Liver (tissue), 7 donors: ENCODE measurements at regions not wholly inside any gene's neighbourhood (a gene's known extent, or its start where the extent isn't known, plus 50 kb on each side); places are given as distances from the start of the nearest gene placed in this dataset.

Experiments
- DNase-seq: peaks from one replicate; pipeline ENCODE4 v3.0.0-alpha.2; 2017; ENCODE audit warnings: low spot score
- H3K27ac ChIP-seq, 2 donors: one replicate each; pipeline ENCODE4 v1.7.0; 2013; ENCODE audit warnings: inconsistent platforms in 2 of 2, low read length in 2 of 2, control low read depth in 1 of 2, low read depth in 1 of 2, mild to moderate bottlenecking in 1 of 2
- H3K27me3 ChIP-seq, 4 donors: one replicate each; pipeline versions ENCODE4 v1.6.1 to v1.7.0; 2013; ENCODE audit warnings: low read length in 3 of 4, inconsistent platforms in 1 of 4, mild to moderate bottlenecking in 1 of 4, moderate library complexity in 1 of 4; ENCODE audit not compliant: control insufficient read depth in 4 of 4, insufficient read depth in 4 of 4
- H3K36me3 ChIP-seq, 4 donors: one replicate each; pipeline versions ENCODE4 v1.6.1 to v1.7.0; 2013; ENCODE audit warnings: low read length in 3 of 4, mild to moderate bottlenecking in 3 of 4, low read depth in 1 of 4, moderate library complexity in 1 of 4; ENCODE audit not compliant: control insufficient read depth in 4 of 4, insufficient read depth in 3 of 4
- H3K4me1 ChIP-seq, 4 donors: one replicate each; pipeline versions ENCODE4 v1.6.1 to v1.7.0; 2013; ENCODE audit warnings: low read length in 3 of 4, mild to moderate bottlenecking in 3 of 4, moderate library complexity in 1 of 4; ENCODE audit not compliant: control insufficient read depth in 4 of 4, insufficient read depth in 4 of 4
- H3K4me3 ChIP-seq, 3 donors: one replicate each; pipeline versions ENCODE4 v1.6.1 to v1.7.0; 2013; ENCODE audit warnings: low read length in 3 of 3, control low read depth in 1 of 3, low read depth in 1 of 3, mild to moderate bottlenecking in 1 of 3
- H3K9ac ChIP-seq, 2 donors: one replicate each; pipeline ENCODE4 v1.7.0; 2013; ENCODE audit warnings: low read length in 2 of 2, mild to moderate bottlenecking in 2 of 2, moderate library complexity in 2 of 2, control low read depth in 1 of 2, low read depth in 1 of 2
- H3K9me3 ChIP-seq, 4 donors: one replicate each; pipeline versions ENCODE4 v1.6.1 to v1.7.0; 2013; ENCODE audit warnings: low read length in 3 of 4; ENCODE audit not compliant: control insufficient read depth in 4 of 4
- ATF3 ChIP-seq: IDR thresholded peaks from 2 replicates; pipeline ENCODE4 v1.6.1; 2016; ENCODE audit warnings: antibody characterized with exemption
- CTCF ChIP-seq: fragments of 150-350 bp; IDR thresholded peaks from 2 replicates; pipeline ENCODE4 v1.5.1; 2017; ENCODE audit warnings: improper control_type of control experiment, low read depth, low read length; ENCODE audit not compliant: missing input control
- EGR1 ChIP-seq, 2 donors: IDR thresholded peaks; 2 replicates each; pipeline ENCODE4 v1.6.1; 2016 to 2018; ENCODE audit warnings: antibody characterized with exemption in 2 of 2, low read depth in 2 of 2
- FOXA1 ChIP-seq: IDR thresholded peaks from 2 replicates; pipeline ENCODE4 v1.6.1; 2016; ENCODE audit warnings: antibody characterized with exemption
- FOXA2 ChIP-seq: IDR thresholded peaks from 2 replicates; pipeline ENCODE4 v1.6.1; 2016; ENCODE audit warnings: antibody characterized with exemption
- GABPA ChIP-seq, 2 donors: IDR thresholded peaks in 1 of 2; conservative IDR thresholded peaks in 1 of 2; 2 replicates each; pipeline ENCODE4 v1.6.1; 2016; ENCODE audit warnings: antibody characterized with exemption in 2 of 2, mild to moderate bottlenecking in 1 of 2, moderate library complexity in 1 of 2
- HNF4A ChIP-seq, 2 donors: conservative IDR thresholded peaks; 2 replicates each; pipeline ENCODE4 v1.6.1; 2016; ENCODE audit warnings: antibody characterized with exemption in 2 of 2, mild to moderate bottlenecking in 2 of 2
- HNF4G ChIP-seq: IDR thresholded peaks from 2 replicates; pipeline ENCODE4 v1.6.1; 2016; ENCODE audit warnings: antibody characterized with exemption
- JUND ChIP-seq, 2 donors: IDR thresholded peaks; 2 replicates each; pipeline ENCODE4 v1.6.1; 2016; ENCODE audit warnings: antibody characterized with exemption in 2 of 2
- MAX ChIP-seq: IDR thresholded peaks from 2 replicates; pipeline ENCODE4 v1.6.1; 2016; ENCODE audit warnings: antibody characterized with exemption
- NR2F2 ChIP-seq: IDR thresholded peaks from 2 replicates; pipeline ENCODE4 v1.6.1; 2016; ENCODE audit warnings: antibody characterized with exemption
- RAD21 ChIP-seq, 2 donors: IDR thresholded peaks; 2 replicates each; pipeline ENCODE4 v1.6.1; 2016; ENCODE audit warnings: antibody characterized with exemption in 2 of 2, mild to moderate bottlenecking in 2 of 2
- REST ChIP-seq: IDR thresholded peaks from 2 replicates; pipeline ENCODE4 v1.6.1; 2016; ENCODE audit warnings: antibody characterized with exemption, mild to moderate bottlenecking
- RXRA ChIP-seq, 2 donors: IDR thresholded peaks; 2 replicates each; pipeline ENCODE4 v1.6.1; 2017 to 2018; ENCODE audit warnings: antibody characterized with exemption in 2 of 2, mild to moderate bottlenecking in 1 of 2
- SP1 ChIP-seq: IDR thresholded peaks from 2 replicates; pipeline ENCODE4 v1.6.1; 2018; ENCODE audit warnings: antibody characterized with exemption, mild to moderate bottlenecking
- TAF1 ChIP-seq: conservative IDR thresholded peaks from 2 replicates; pipeline ENCODE4 v1.6.1; 2016; ENCODE audit warnings: antibody characterized with exemption, mild to moderate bottlenecking
- YY1 ChIP-seq: IDR thresholded peaks from 2 replicates; pipeline ENCODE4 v1.6.1; 2016; ENCODE audit warnings: antibody characterized with exemption, mild to moderate bottlenecking
- ZBTB33 ChIP-seq: IDR thresholded peaks from 2 replicates; pipeline ENCODE4 v1.6.1; 2016; ENCODE audit warnings: antibody characterized with exemption
- donor health status: healthy.
- donor health status: healthy.
- donor health status: healthy.
- donor health status: healthy.

- TF ChIP-seq REST (no peak), FOXA1 (no peak), GABPA (IDR thresholded peaks at IDR 0.05 in 1 of 2, conservative IDR thresholded peaks at IDR 0.05 in 1 of 2) (no peak), SP1 (no peak), YY1 (no peak), TAF1 (no peak), EGR1 (IDR thresholded peaks at IDR 0.05; ENCODE audit: low read depth in 2 of 2) (no peak), ATF3 (no peak), RXRA (IDR thresholded peaks at IDR 0.05) (no peak)
Observed at GRCh38 chr9:31412081-31412480, 972.4 kb upstream of the ACO1 start (continued).

- H3K4me3 ChIP-seq: no peak overlapping the region
Observed at GRCh38 chr9:31415164-31415563, 969.3 kb upstream of the ACO1 start.

More at GRCh38 chr9:31415164-31415563, 969.3 kb upstream of the ACO1 start:
- no peaks in the 10 kb centered on the region for H3K4me1 ChIP-seq
- no peaks in the 10 kb centered on the region for H3K36me3 ChIP-seq
- H3K27ac ChIP-seq: no peak overlapping the region
- no peaks in the 10 kb centered on the region for H3K9me3 ChIP-seq
- no peaks in the 10 kb centered on the region for H3K27me3 ChIP-seq
- TF ChIP-seq ATF3: no peak
- no peak for TF ChIP-seq HNF4A (conservative IDR thresholded peaks at IDR 0.05)
- TF ChIP-seq TAF1: no peak
- no peak for TF ChIP-seq FOXA2
- TF ChIP-seq CTCF: no peak
- TF ChIP-seq SP1: no peak
- TF ChIP-seq REST: no peak
- TF ChIP-seq ZBTB33: no peak
- no peak for TF ChIP-seq HNF4G
- TF ChIP-seq JUND (IDR thresholded peaks at IDR 0.05): no peak
- TF ChIP-seq NR2F2: no peak
- no peak for TF ChIP-seq MAX
- TF ChIP-seq YY1: no peak
- no peak for TF ChIP-seq GABPA (IDR thresholded peaks at IDR 0.05 in 1 of 2, conservative IDR thresholded peaks at IDR 0.05 in 1 of 2)
- no peak for TF ChIP-seq EGR1 (IDR thresholded peaks at IDR 0.05; ENCODE audit: low read depth in 2 of 2)
- TF ChIP-seq RXRA (IDR thresholded peaks at IDR 0.05): no peak
- no peak for TF ChIP-seq RAD21 (IDR thresholded peaks at IDR 0.05)
- TF ChIP-seq FOXA1: no peak
- no peak overlapping the region for H3K9ac ChIP-seq
- no peak for DNase-seq
